Gastroesophageal sphincter (tissue), 4 donors: ENCODE measurements at regions not wholly inside any gene's neighbourhood (a gene's known extent, or its start where the extent isn't known, plus 50 kb on each side); places are given as distances from the start of the nearest gene placed in this dataset.

ENCODE experiments used
- ATAC-seq: fragments of 150-250 bp; one replicate; pipeline ENCODE4 v1.9.1; 2016; ENCODE audit warnings: mild to moderate bottlenecking, moderate library complexity
- H3K27ac ChIP-seq, 4 donors: fragments of 200-600 bp; sonication (generic) in 3 of 4; 1 replicate in 3 of 4; 2 replicates in 1 of 4; pipeline ENCODE4 v1.5.1; 2016 to 2019
- H3K27me3 ChIP-seq: fragments of 200-600 bp; sonication (generic); one replicate; pipeline ENCODE4 v1.5.1; 2019
- H3K36me3 ChIP-seq, 2 donors: fragments of 200-600 bp; sonication (generic); one replicate each; pipeline ENCODE4 v1.5.1; 2019; ENCODE audit warnings: control low read depth in 1 of 2
- H3K4me1 ChIP-seq, 3 donors: fragments of 200-600 bp; sonication (generic); 1 replicate in 2 of 3; 2 replicates in 1 of 3; pipeline ENCODE4 v1.5.1; 2016 to 2019; ENCODE audit warnings: control low read depth in 2 of 3
- H3K4me3 ChIP-seq, 2 donors: fragments of 200-600 bp; sonication (generic); one replicate each; pipeline ENCODE4 v1.5.1; 2019; ENCODE audit warnings: mild to moderate bottlenecking in 1 of 2, moderate library complexity in 1 of 2
- H3K9me3 ChIP-seq, 3 donors: fragments of 200-600 bp; sonication (generic); one replicate each; pipeline ENCODE4 v1.5.1; 2017 to 2019; ENCODE audit warnings: control low read depth in 2 of 3
- EP300 ChIP-seq: sonication (generic); formaldehyde crosslinking; IDR thresholded peaks from one replicate; pipeline ENCODE4 v1.6.1; 2017; ENCODE audit warnings: antibody characterized with exemption, mild to moderate bottlenecking
- POLR2A ChIP-seq, 2 donors: fragments of 450-650 bp; IDR thresholded peaks; one replicate each; pipeline ENCODE4 v1.6.1; 2017; ENCODE audit warnings: antibody characterized with exemption in 2 of 2, mild to moderate bottlenecking in 2 of 2, moderate library complexity in 1 of 2
- POLR2AphosphoS5 ChIP-seq: sonication (generic); formaldehyde crosslinking; IDR thresholded peaks from one replicate; pipeline ENCODE4 v1.6.1; 2017; ENCODE audit warnings: antibody characterized with exemption
- WGBS, 2 donors: methylation state at CpG; one replicate each; pipeline ENCODE4 v1.1.5; 2018; ENCODE audit warnings: low coverage in 1 of 2; 5-methylcytosine and 5-hydroxymethylcytosine counted together
- TF ChIP-seq, protein P1 (sequence below), 4 experiments: fragments of 200-600 bp in 2 of 4; fragments of 450-650 bp in 2 of 4; sonication (generic) in 1 of 4; IDR thresholded peaks; one replicate each; pipeline ENCODE4 v1.5.1; 2017 to 2019; ENCODE audit warnings: antibody characterized with exemption in 4 of 4, mild to moderate bottlenecking in 2 of 4, moderate library complexity in 2 of 4

DNA sequence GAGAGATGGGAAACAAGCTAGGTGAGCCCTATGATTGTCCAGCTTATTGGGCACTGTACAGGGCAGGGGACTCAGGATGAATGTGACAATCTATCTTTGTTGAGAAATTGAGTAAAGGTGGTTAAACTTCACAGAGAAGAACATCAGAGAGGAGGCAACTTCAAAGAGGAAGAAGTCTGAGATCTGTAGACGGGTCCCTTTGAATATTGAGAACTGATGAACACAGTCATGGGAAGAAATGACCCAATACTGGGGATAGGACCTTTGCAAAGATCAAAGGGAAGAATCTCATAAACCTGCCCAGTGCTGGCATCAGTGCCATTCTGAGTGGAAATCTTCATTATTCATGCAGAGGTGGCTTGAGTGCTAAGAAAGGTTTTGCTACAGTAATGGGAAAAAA lies 569.7 kb upstream of the KCNMB2 start:
- Histone ChIP-seq H3K4me3 (no peak overlapping the region), H3K4me1 (no peaks in the 10 kb centered on the region), H3K27ac (no peak overlapping the region), H3K9me3 (no peaks in the 10 kb centered on the region), H3K27me3 (no peaks in the 10 kb centered on the region), H3K36me3 (no peaks in the 10 kb centered on the region)
- TF ChIP-seq, protein P1, sequence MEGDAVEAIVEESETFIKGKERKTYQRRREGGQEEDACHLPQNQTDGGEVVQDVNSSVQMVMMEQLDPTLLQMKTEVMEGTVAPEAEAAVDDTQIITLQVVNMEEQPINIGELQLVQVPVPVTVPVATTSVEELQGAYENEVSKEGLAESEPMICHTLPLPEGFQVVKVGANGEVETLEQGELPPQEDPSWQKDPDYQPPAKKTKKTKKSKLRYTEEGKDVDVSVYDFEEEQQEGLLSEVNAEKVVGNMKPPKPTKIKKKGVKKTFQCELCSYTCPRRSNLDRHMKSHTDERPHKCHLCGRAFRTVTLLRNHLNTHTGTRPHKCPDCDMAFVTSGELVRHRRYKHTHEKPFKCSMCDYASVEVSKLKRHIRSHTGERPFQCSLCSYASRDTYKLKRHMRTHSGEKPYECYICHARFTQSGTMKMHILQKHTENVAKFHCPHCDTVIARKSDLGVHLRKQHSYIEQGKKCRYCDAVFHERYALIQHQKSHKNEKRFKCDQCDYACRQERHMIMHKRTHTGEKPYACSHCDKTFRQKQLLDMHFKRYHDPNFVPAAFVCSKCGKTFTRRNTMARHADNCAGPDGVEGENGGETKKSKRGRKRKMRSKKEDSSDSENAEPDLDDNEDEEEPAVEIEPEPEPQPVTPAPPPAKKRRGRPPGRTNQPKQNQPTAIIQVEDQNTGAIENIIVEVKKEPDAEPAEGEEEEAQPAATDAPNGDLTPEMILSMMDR (IDR thresholded peaks at IDR 0.05) = no peak
- TF ChIP-seq EP300 (no peak), POLR2AphosphoS5 (no peak), POLR2A (IDR thresholded peaks at IDR 0.05) (no peak)
- 100% methylated on average over 1 of the region's 1 CpG for WGBS, 2 donors
- ATAC-seq = no peak

DNA sequence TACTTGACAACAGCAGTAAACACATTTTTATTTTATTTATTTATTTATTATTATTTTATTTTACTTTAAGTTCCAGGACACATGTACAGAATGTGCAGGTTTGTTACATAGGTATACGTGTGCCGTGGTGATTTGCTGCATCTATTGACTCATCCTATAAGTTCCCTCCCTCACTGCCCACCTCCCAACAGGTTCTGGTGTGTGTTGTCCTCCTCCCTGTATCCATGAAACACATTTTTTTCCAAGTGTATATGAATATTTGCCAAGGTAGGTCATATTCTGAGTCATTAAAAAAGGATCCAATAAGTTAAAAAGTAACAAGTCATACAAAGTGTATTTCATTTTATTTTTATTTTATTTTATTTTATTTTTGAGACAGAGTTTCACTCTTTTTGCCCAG lies 567.3 kb upstream of the KCNMB2 start:
- Histone ChIP-seq H3K36me3 (no peaks in the 10 kb centered on the region), H3K9me3 (no peaks in the 10 kb centered on the region), H3K4me3 (no peak overlapping the region), H3K27ac (no peak overlapping the region), H3K27me3 (no peaks in the 10 kb centered on the region), H3K4me1 (peaks cover 0 to 10% (median 0%) of the 10 kb centered on the region in 3 donors)
- no peak for ATAC-seq
- WGBS, 2 donors = 91 to 95% methylated on average over 2 of the region's 2 CpGs
- TF ChIP-seq, protein P1 (IDR thresholded peaks at IDR 0.05) = no peak
- TF ChIP-seq EP300 (no peak), POLR2A (IDR thresholded peaks at IDR 0.05) (no peak), POLR2AphosphoS5 (no peak)

DNA sequence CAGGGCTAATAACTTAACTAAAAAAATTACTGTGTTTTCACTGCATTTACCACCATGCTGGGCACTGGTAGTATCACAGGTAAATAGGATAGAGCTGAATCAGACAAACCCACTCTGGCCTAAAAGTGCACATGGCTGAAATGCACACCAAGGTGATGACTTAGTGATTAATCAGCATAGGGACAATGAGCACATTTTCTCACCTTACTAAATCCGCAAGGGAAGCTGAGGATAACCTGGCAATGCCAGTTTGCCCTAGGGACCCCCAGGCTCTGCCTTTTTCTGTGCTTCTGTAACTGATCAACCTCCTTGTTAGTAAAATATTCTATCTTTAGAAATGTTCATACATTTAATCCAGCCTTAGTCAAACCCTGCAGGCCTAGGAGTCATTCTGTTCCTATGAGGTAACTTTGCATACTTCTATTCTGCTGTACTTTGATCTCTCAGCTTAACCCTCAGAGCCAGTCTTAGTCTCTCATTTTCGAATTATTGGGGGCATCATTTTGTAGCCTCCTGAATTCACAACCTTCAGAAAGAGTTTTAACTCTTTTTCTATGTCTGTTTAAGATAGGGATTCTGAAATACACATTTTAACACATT lies 562.9 kb upstream of the KCNMB2 start:
- Histone ChIP-seq H3K4me3 (no peak overlapping the region), H3K4me1 (peaks cover 0 to 10% (median 0%) of the 10 kb centered on the region in 3 donors), H3K27ac (peak overlapping the region; percentile 29 to 73 (median 64)), H3K9me3 (no peaks in the 10 kb centered on the region), H3K36me3 (no peaks in the 10 kb centered on the region), H3K27me3 (no peaks in the 10 kb centered on the region)
- 66 to 86% methylated on average over 2 of the region's 2 CpGs for WGBS, 2 donors
- ATAC-seq = no peak
- no peak for TF ChIP-seq EP300
- peak; percentile 12 for TF ChIP-seq POLR2AphosphoS5

DNA sequence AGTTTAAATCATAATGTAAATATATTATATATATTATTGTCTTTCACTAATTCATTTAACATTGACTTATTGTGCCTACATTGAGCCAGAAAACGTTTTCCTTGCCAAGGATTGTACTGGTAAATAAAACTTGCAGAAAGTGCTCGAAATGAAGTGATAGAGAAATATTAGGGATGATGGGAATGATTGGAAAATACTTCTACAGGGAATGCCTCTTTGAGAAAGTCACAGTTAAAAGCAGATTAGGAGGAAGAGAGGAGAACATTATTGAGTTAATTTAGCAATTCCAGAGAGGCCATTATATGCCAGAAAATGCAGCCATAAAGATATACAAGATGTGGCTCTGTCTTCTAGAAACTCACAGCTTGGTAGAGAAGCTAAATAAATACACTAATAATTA lies 560.0 kb upstream of the KCNMB2 start:
- Histone ChIP-seq H3K4me3 (no peak overlapping the region), H3K9me3 (no peaks in the 10 kb centered on the region), H3K36me3 (no peaks in the 10 kb centered on the region), H3K27me3 (no peaks in the 10 kb centered on the region), H3K27ac (no peak overlapping the region), H3K4me1 (peaks cover 0 to 10% (median 0%) of the 10 kb centered on the region in 3 donors)
- no peak for ATAC-seq
- 59 to 69% methylated on average over 2 of the region's 2 CpGs for WGBS, 2 donors
- TF ChIP-seq POLR2A (IDR thresholded peaks at IDR 0.05) = no peak
- TF ChIP-seq, protein P1 (IDR thresholded peaks at IDR 0.05) = no peak
- TF ChIP-seq EP300 = no peak
- TF ChIP-seq POLR2AphosphoS5 = no peak

DNA sequence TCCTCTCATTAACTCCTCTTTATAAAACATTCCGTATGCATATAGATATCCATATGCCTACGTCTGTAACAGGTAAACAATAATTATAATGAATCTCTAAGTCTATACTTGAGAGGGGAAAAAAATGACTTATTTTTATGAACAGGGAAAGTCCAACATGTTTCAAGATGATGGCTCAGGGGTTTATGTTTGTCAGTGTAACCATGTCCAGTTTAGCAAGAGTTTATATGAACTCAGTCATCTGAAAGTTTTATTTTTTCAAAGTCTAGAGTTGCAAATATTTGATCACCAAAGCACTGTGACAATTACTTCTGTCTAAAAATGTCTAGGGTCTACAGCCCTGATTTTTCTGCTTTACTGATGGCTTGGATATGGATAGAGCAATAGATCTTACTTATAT lies 559.4 kb upstream of the KCNMB2 start:
- no peaks in the 10 kb centered on the region for H3K27me3 ChIP-seq
- H3K4me3 ChIP-seq = no peak overlapping the region
- 71 to 86% methylated on average over 1 to 2 of the region's 2 CpGs for WGBS, 2 donors
- H3K4me1 ChIP-seq = peaks cover 0 to 10% (median 0%) of the 10 kb centered on the region in 3 donors
- H3K27ac ChIP-seq = no peak overlapping the region
- H3K36me3 ChIP-seq = no peaks in the 10 kb centered on the region
- H3K9me3 ChIP-seq = no peaks in the 10 kb centered on the region
- no peak for TF ChIP-seq EP300
- no peak for ATAC-seq

DNA sequence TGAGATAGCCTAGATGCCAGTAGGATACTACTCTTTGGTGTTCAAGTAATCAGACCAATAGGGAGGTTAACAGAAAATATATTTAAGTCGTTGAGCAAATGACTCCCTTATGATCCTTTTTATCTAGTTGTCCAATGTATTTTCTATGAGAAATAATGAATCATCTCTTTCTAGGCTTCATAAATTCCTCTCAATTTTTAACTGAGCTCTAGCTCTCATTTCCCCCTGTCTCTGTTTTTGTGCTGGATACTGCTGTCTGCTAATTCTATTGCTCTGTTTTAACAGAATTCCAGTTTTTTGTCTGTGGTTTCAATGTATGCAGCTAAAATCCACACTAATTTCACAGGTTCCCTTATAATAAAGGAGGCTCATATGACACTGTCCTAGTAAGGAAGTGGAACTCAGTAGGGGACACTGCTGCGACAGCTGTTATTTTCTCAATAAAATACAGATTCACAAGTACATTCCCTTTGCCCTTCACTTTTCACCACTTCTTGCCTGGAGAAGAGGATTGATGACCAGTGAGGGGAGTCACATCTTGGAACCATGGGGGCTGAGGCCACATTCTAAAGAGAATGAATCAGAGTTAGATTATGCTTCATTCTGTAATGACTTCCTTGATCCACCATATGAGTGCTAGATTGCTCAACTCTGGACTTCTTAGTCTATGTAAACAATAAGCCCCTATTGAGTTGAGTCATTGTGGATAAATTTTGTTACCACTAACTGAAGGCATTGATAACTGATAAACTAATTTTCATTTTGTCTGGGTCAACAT lies 558.7 kb upstream of the KCNMB2 start:
- no peaks in the 10 kb centered on the region for H3K27me3 ChIP-seq
- no peaks in the 10 kb centered on the region for H3K9me3 ChIP-seq
- peaks cover 0 to 10% (median 0%) of the 10 kb centered on the region in 3 donors for H3K4me1 ChIP-seq
- TF ChIP-seq POLR2A (IDR thresholded peaks at IDR 0.05) = no peak
- no peak for TF ChIP-seq POLR2AphosphoS5
- TF ChIP-seq EP300 = no peak
- TF ChIP-seq, protein P1 (IDR thresholded peaks at IDR 0.05) = no peak
- 67 to 79% methylated on average over 2 of the region's 2 CpGs for WGBS, 2 donors
- no peaks in the 10 kb centered on the region for H3K36me3 ChIP-seq
- ATAC-seq = no peak
- no peak overlapping the region for H3K4me3 ChIP-seq
- no peak overlapping the region for H3K27ac ChIP-seq
